H1 (cell line): ENCODE measurements at regions not wholly inside any gene's neighbourhood (a gene's known extent, or its start where the extent isn't known, plus 50 kb on each side); places are given as distances from the start of the nearest gene placed in this dataset.

Experiments used
- CTCF ChIA-PET: fragments of 300-600 bp; sonication (Branson Sonifier 250); formaldehyde crosslinking; loops from one replicate; lab custom pipeline; 2021; ENCODE audit not compliant: partially characterized antibody; lab: Charles Lee
- POLR2A ChIA-PET: fragments of 300-600 bp; sonication (Branson Sonifier 250); formaldehyde crosslinking; loops from one replicate; lab custom pipeline; 2021; ENCODE audit warnings: inconsistent platforms; ENCODE audit not compliant: partially characterized antibody; lab: Charles Lee
- DNase-seq, 2 experiments: peaks; one replicate each; pipeline versions ENCODE4 v3.0.0 to v3.0.0-alpha.2; 2010 to 2022; ENCODE audit warnings: low spot score in 2 of 2, low read depth in 1 of 2, mixed read lengths in 1 of 2
- FAIRE-seq: peaks from 2 replicates; lab custom pipeline; 2011; peaks lifted over from hg19 to GRCh38; lab: Jason Lieb, UNC
- H2AFZ ChIP-seq: 2 replicates; pipeline ENCODE4 v1.8.1; 2012; ENCODE audit warnings: low read length, inconsistent platforms
- H2AK5ac ChIP-seq: 2 replicates; pipeline ENCODE4 v1.6.1; 2013; ENCODE audit warnings: low read depth, low read length
- H2BK120ac ChIP-seq: replicated peaks from 2 replicates; pipeline ENCODE3; 2013; ENCODE audit warnings: low read depth, low read length, inconsistent platforms
- H2BK12ac ChIP-seq: 2 replicates; pipeline ENCODE4 v1.6.1; 2013; ENCODE audit warnings: low read depth, low read length
- H2BK15ac ChIP-seq: 2 replicates; pipeline ENCODE4 v1.6.1; 2013; ENCODE audit warnings: low read length
- H2BK20ac ChIP-seq: 2 replicates; pipeline ENCODE4 v1.6.1; 2013; ENCODE audit warnings: low read length
- H2BK5ac ChIP-seq: 2 replicates; pipeline ENCODE4 v1.6.1; 2013; ENCODE audit warnings: low read depth, low read length
- H3K14ac ChIP-seq: 2 replicates; pipeline ENCODE4 v1.6.1; 2013; ENCODE audit warnings: inconsistent platforms; ENCODE audit not compliant: insufficient read length
- H3K18ac ChIP-seq: 2 replicates; pipeline ENCODE4 v1.6.1; 2013; ENCODE audit warnings: low read length; ENCODE audit errors: extremely low read depth
- H3K23ac ChIP-seq: 2 replicates; pipeline ENCODE4 v1.6.1; 2013; ENCODE audit warnings: inconsistent platforms; ENCODE audit not compliant: insufficient read length
- H3K23me2 ChIP-seq: 2 replicates; pipeline ENCODE4 v1.6.1; 2013; ENCODE audit warnings: low read depth, low read length
- H3K27ac ChIP-seq: 2 replicates; pipeline ENCODE4 v1.6.1; 2011; ENCODE audit warnings: low read depth, low read length, inconsistent platforms
- H3K27me3 ChIP-seq, 4 experiments: replicated peaks in 1 of 4; 1 replicate in 1 of 4; 2 replicates in 3 of 4; pipeline versions ENCODE4 v1.6.1 to v1.8.1; 2011 to 2013; ENCODE audit warnings: low read length in 3 of 4, mild to moderate bottlenecking in 3 of 4, inconsistent platforms in 2 of 4, mixed read lengths in 2 of 4, moderate library complexity in 1 of 4; ENCODE audit not compliant: control insufficient read depth in 3 of 4, insufficient read depth in 3 of 4; ENCODE audit errors: extremely low read depth in 1 of 4
- H3K36me3 ChIP-seq, 4 experiments: 2 replicates each; pipeline versions ENCODE4 v1.6.1 to v1.8.1; 2011 to 2013; ENCODE audit warnings: mild to moderate bottlenecking in 4 of 4, low read length in 3 of 4, moderate library complexity in 2 of 4, control low read depth in 1 of 4, inconsistent platforms in 1 of 4; ENCODE audit not compliant: insufficient read depth in 4 of 4, control insufficient read depth in 2 of 4
- H3K4ac ChIP-seq: replicated peaks from 2 replicates; pipeline ENCODE3; 2013; ENCODE audit warnings: low read length, low read depth, mixed read lengths, inconsistent platforms; ENCODE audit not compliant: insufficient read length
- H3K4me1 ChIP-seq, 4 experiments: replicated peaks in 1 of 4; 1 replicate in 1 of 4; 2 replicates in 3 of 4; pipeline versions ENCODE4 v1.6.1 to v1.8.1; 2011 to 2013; ENCODE audit warnings: low read length in 3 of 4, inconsistent platforms in 2 of 4, mixed read lengths in 1 of 4; ENCODE audit not compliant: insufficient read depth in 4 of 4, control insufficient read depth in 3 of 4
- H3K4me2 ChIP-seq, 2 experiments: 2 replicates each; pipeline versions ENCODE4 v1.6.1 to v1.8.1; 2011 to 2013; ENCODE audit warnings: low read depth in 2 of 2, low read length in 2 of 2, control low read depth in 1 of 2, inconsistent platforms in 1 of 2, mild to moderate bottlenecking in 1 of 2; ENCODE audit not compliant: insufficient read depth in 1 of 2
- H3K4me3 ChIP-seq, 4 experiments: fragments of 200-600, 300-600 bp in 1 of 4; sonication (generic), shearing (Covaris generic), sonication (Bioruptor Twin) in 1 of 4; 2 replicates each; pipeline versions ENCODE4 v1.5.1 to v1.8.1; 2011 to 2016; ENCODE audit warnings: low read length in 4 of 4, low read depth in 3 of 4, control low read depth in 2 of 4, inconsistent platforms in 2 of 4, mild to moderate bottlenecking in 2 of 4, mixed read lengths in 1 of 4, moderate library complexity in 1 of 4; ENCODE audit not compliant: insufficient read depth in 2 of 4; ENCODE audit errors: extremely low read depth in 1 of 4
- H3K56ac ChIP-seq: replicated peaks from 2 replicates; pipeline ENCODE3; 2013; ENCODE audit warnings: low read depth, mild to moderate bottlenecking, mixed read lengths, low read length, inconsistent platforms; ENCODE audit not compliant: insufficient read length
- H3K79me1 ChIP-seq: 2 replicates; pipeline ENCODE4 v1.6.1; 2013; ENCODE audit warnings: low read depth, low read length, control low read depth
- H3K79me2 ChIP-seq, 2 experiments: 2 replicates each; pipeline versions ENCODE4 v1.6.1 to v1.8.1; 2012 to 2013; ENCODE audit warnings: low read length in 2 of 2, mild to moderate bottlenecking in 2 of 2, inconsistent platforms in 1 of 2; ENCODE audit not compliant: insufficient read depth in 2 of 2, control insufficient read depth in 1 of 2
- H3K9ac ChIP-seq, 4 experiments: replicated peaks in 1 of 4; 1 replicate in 1 of 4; 2 replicates in 3 of 4; pipeline versions ENCODE4 v1.6.1 to v1.8.1; 2011 to 2013; ENCODE audit warnings: low read depth in 3 of 4, low read length in 3 of 4, control low read depth in 2 of 4, mild to moderate bottlenecking in 2 of 4, moderate library complexity in 2 of 4, inconsistent platforms in 1 of 4; ENCODE audit errors: extremely low read depth in 1 of 4
- H3K9me3 ChIP-seq, 2 experiments: 2 replicates each; pipeline versions ENCODE4 v1.6.1 to v1.8.1; 2012 to 2013; ENCODE audit warnings: mild to moderate bottlenecking in 2 of 2, moderate library complexity in 2 of 2, control low read depth in 1 of 2, inconsistent platforms in 1 of 2, low read depth in 1 of 2, low read length in 1 of 2, mixed read lengths in 1 of 2; ENCODE audit not compliant: insufficient read depth in 2 of 2
- H4K20me1 ChIP-seq, 2 experiments: replicated peaks in 1 of 2; 2 replicates each; pipeline versions ENCODE3 to v1.8.1; 2011 to 2013; ENCODE audit warnings: inconsistent platforms in 2 of 2, low read length in 2 of 2, mild to moderate bottlenecking in 1 of 2; ENCODE audit not compliant: insufficient read depth in 2 of 2, control insufficient read depth in 1 of 2
- H4K5ac ChIP-seq: 2 replicates; pipeline ENCODE4 v1.6.1; 2013; ENCODE audit warnings: low read length, low read depth, mixed read lengths, inconsistent platforms; ENCODE audit not compliant: insufficient read length
- H4K8ac ChIP-seq: 2 replicates; pipeline ENCODE4 v1.8.0; 2013; ENCODE audit warnings: mild to moderate bottlenecking, moderate library complexity, low read length, inconsistent platforms; ENCODE audit not compliant: insufficient read depth; ENCODE audit errors: extremely low read depth
- H4K91ac ChIP-seq: replicated peaks from 2 replicates; pipeline ENCODE3; 2013; ENCODE audit warnings: low read length, mixed read lengths, inconsistent platforms; ENCODE audit not compliant: insufficient read length
- POLR2AphosphoS5 ChIP-seq: IDR thresholded peaks from 2 replicates; pipeline ENCODE4 v1.6.1; 2011; ENCODE audit warnings: low read depth, low read length
- SP4 ChIP-seq: IDR thresholded peaks from 2 replicates; pipeline ENCODE4 v1.6.1; 2012; ENCODE audit warnings: low read length, inconsistent platforms
- WGBS, 2 experiments: shearing (Covaris generic) in 1 of 2; methylation state at CpG; one replicate each; pipeline versions ENCODE4 v1.1.6 to v1.1.7; 2013 to 2015; ENCODE audit warnings: low lambda C conversion rate in 2 of 2, mixed read lengths in 2 of 2, inconsistent platforms in 1 of 2, low coverage in 1 of 2, missing lambda C conversion rate in 1 of 2; ENCODE audit not compliant: insufficient replicate concordance in 2 of 2, insufficient coverage in 1 of 2, insufficient read length in 1 of 2; ENCODE audit errors: extremely low coverage in 1 of 2, missing lambda C conversion rate in 1 of 2; 5-methylcytosine and 5-hydroxymethylcytosine counted together

DNA sequence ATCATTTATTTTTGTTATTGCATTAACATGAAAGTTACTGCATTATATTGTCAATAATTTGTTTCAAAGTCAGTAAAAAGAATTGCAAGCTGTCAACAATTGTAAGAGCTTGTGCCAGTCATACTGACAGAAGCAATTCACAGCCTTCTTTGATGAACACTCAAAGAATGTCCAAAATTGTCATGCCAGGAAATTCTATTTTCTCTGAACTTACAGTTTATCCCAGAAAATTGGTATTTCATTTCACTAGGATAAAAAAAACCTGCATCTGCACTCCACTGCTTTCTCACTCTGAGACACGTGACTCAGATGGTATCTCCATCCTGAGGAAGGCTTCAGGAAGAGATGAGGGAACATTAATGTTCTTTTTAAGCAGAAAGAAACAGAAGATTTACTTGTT, 332.6 kb upstream of the CCDC54 start:
- no peak overlapping the region for H3K4me3 ChIP-seq
- CTCF ChIA-PET, result interaction anchor here (0.9 kb wide), 1 partner anchor 51 kb away, joined by 4 read pairs; no protein-coding TSS in a partner anchor
- H3K79me1 ChIP-seq, result no peaks in the 10 kb centered on the region
- no peak overlapping the region for H2BK5ac ChIP-seq
- no peak overlapping the region for H2BK120ac ChIP-seq
- no peak overlapping the region for H3K56ac ChIP-seq
- no peak overlapping the region for H4K8ac ChIP-seq
- H3K9me3 ChIP-seq, result no peaks in the 10 kb centered on the region
- H3K14ac ChIP-seq, result no peak overlapping the region
- H3K4ac ChIP-seq, result no peak overlapping the region
- POLR2A ChIA-PET, result no interaction called here
- H3K4me2 ChIP-seq, result no peak overlapping the region
- H2BK15ac ChIP-seq, result no peak overlapping the region
- no peak overlapping the region for H2BK20ac ChIP-seq
- no peak overlapping the region for H4K5ac ChIP-seq
- no peaks in the 10 kb centered on the region for H3K4me1 ChIP-seq
- H3K23ac ChIP-seq, result no peak overlapping the region
- H4K91ac ChIP-seq, result no peak overlapping the region
- no peaks in the 10 kb centered on the region for H3K36me3 ChIP-seq
- no peaks in the 10 kb centered on the region; the same call in 1 of the 2 replicates for H3K23me2 ChIP-seq
- H2AFZ ChIP-seq, result no peak overlapping the region
- H4K20me1 ChIP-seq, result no peaks in the 10 kb centered on the region
- H3K27ac ChIP-seq, result no peak overlapping the region
- H2AK5ac ChIP-seq, result no peak overlapping the region
- no peak for FAIRE-seq
- H3K9ac ChIP-seq, result no peak overlapping the region
- TF ChIP-seq SP4 (no peak), POLR2AphosphoS5 (no peak)
- H3K79me2 ChIP-seq, result no peaks in the 10 kb centered on the region
- H3K27me3 ChIP-seq, result no peaks in the 10 kb centered on the region
- no peak overlapping the region for H2BK12ac ChIP-seq
- WGBS, 2 experiments, result 77% methylated on average over 1 of the region's 1 CpG; no CpG with 5 or more reads in 1 of the 2 experiments
- no peak overlapping the region for H3K18ac ChIP-seq
- no peak for DNase-seq
